IPS DF 19.7 (cell line): ENCODE measurements at regions not wholly inside any gene's neighbourhood (a gene's known extent, or its start where the extent isn't known, plus 50 kb on each side); places are given as distances from the start of the nearest gene placed in this dataset.
"Not testable (repeated sequence)": the region's sequence is repeated elsewhere in the genome, so short reads cannot be mapped to it uniquely, and the experiment has no call there.

Experiments
- DNase-seq: peaks from one replicate; pipeline ENCODE4 v3.0.0-alpha.2; 2013; ENCODE audit warnings: low read depth, low spot score

DNA sequence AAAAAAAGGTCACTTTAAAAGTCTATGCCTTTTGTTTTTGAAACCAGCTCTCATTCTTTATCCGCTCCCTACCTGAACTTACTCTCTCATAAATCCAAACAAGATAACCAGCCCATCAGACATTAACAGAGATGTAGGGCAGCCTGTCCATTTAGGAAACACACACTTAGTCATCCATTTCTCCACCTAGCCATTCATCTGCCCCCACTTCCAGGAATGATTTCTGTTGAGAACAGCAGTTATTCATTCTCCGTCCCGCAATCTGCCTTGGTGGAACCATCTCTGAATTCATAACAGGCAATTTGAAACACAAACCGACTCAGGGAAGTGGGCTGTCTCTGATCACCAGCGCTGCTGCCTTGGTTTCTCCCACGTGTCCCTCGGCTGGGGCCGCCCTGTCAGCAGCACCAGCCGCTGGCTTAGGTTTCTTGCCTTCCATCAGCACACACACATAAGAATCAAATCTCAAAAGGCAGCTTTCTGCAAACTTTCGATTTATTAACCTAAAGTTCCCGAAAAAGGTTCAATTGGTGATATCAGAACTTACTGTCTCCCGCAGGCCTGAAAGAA is 528.2 kb upstream of the NRP1 start:
- no peak for DNase-seq

- DNase-seq, result no peak
Measured at GRCh38 chr10:33861833-33862232, 527.4 kb upstream of the NRP1 start.

DNA sequence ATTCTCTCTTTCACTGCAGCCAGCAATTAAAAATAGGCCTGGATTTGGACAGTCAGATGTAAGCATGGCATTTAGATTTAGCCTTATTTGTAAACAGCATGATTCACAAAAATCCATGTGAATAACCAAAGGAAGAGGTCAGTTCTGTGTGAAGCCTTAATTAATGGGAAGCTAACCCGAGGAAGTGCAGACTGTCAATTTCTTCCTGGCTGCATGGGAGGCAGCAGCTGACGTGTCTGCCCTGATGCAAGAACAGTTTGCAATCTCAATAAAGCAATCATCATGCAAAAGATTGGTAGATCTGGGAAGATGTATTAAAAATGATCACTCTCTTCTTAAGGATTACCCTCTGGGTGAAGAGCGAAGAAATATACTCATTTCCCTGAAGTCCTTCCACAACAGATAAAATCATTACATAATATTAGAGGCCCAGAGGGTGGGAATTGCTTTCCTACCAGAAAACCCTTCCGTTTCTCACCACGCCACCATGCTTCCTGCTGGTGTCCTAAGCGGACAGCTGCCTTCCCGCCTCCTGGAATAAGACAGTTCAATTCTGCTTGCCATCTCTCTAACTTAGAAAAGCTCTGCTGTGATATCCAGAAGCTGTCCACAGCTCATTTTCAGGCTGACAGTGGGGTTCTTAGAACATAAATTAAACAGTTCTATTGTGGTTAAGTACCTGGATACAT is 526.7 kb upstream of the NRP1 start:
- no peak for DNase-seq

- no peak for DNase-seq
Measured at GRCh38 chr10:33860552-33860951, 526.1 kb upstream of the NRP1 start.

- DNase-seq, result no peak
Measured at GRCh38 chr10:33859319-33860022, 525.0 kb upstream of the NRP1 start.

GRCh38 chr10:33858326-33858725 is 523.9 kb upstream of the NRP1 start:
- no peak for DNase-seq

GRCh38 chr10:33853221-33853620 is 518.8 kb upstream of the NRP1 start:
- not testable (repeated sequence) for DNase-seq

- no peak for DNase-seq
Measured at GRCh38 chr10:33843379-33843778, 508.9 kb upstream of the NRP1 start.

DNA sequence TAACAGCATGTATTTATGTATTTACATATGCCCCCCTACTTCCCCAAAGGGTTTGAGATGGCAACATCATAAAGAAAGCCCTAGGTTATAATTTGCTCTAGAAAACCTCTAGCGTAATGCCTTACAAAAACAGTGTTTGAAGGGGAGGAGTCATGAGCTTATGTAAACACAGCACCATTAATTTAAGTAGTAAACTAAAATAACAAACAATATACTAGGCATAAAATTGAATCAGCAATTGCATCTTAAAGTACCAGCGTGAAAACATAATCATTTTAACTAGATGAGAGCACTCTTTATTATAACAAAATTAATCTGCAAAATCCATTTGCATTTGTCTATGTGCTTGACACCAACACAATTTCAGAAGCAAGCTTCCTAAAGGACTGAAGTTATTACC is 507.2 kb upstream of the NRP1 start:
- DNase-seq, result no peak

- no peak for DNase-seq
Measured at GRCh38 chr10:33838731-33839130, 504.3 kb upstream of the NRP1 start.

DNA sequence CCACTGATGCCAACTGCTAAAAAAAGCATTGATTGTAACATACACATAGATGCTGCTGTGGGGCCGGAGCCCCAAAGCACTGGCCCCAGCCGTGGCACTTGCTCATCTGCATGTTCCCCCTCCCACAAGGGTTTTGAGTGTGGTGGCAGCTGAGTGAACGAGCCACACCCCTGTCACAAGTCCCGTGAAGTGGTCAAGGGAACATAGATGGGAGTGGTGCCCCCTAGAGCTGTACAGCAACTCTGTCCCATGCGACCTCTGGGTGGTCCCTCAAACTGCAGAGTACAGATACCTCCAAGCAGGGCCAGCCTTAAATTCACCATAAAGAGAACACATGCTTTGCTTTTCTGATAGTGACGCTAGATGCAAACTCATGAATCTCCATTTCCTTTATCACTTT is 503.3 kb upstream of the NRP1 start:
- DNase-seq, result no peak

GRCh38 chr10:33835556-33835955 is 501.1 kb upstream of the NRP1 start:
- no peak for DNase-seq

- no peak for DNase-seq
Measured at GRCh38 chr10:33833566-33833965, 499.1 kb upstream of the NRP1 start.

GRCh38 chr10:33832124-33832787 is 497.8 kb upstream of the NRP1 start:
- no peak for DNase-seq

DNA sequence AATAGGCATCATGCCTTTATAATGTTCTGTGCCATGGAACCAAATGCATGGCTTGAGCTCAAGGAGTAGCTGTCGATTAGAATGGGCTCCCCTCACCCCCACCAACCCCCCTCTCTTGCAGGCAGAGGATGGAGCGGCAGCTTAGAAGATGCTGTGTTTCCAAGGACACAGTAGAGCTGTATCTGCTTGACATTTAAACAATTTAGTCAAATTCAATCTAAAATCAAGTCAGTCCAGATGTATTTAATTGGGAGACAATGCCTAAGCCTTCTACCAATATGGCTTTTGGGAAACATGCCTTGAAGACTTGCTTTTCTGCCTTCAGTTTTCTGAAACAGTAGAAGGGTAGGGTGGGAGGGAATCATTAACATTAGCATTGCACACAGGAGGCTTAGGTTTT is 497.1 kb upstream of the NRP1 start:
- no peak for DNase-seq

DNA sequence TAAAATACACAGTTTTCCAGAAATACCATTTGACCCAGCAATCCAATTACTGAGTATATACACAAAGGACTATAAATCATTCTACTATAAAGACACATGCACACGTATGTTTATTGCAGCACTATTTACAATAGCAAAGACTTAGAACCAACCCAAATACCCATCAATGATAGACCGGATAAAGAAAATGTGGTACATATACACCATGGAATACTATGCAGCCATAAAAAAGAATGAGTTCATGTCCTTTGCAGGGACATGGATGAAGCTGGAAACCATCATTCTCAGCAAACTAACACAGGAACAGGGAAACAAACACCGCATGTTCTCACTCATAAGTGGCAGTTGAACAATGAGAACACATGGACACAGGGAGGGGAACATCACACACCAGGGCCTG is 495.4 kb upstream of the NRP1 start:
- not testable (repeated sequence) for DNase-seq

DNA sequence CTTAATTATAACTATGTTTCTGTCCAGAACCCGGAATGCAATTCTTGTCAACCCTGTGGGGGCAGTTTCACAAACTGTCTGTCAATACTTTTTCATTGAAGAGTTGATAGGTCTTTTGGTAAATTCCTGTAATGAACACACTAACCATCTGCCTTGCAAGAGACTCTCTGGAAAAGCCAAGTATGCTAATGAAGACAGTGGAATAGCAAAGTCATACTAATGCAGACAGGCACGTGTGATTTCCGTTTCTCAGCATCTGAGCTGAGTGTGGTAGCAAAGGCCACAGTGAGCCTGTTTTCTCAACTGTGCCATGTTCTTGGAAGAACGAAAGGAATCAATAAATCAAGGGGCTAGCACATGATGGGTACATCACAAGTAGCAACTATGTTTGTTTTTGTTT is 494.1 kb upstream of the NRP1 start:
- DNase-seq, result no peak

DNA sequence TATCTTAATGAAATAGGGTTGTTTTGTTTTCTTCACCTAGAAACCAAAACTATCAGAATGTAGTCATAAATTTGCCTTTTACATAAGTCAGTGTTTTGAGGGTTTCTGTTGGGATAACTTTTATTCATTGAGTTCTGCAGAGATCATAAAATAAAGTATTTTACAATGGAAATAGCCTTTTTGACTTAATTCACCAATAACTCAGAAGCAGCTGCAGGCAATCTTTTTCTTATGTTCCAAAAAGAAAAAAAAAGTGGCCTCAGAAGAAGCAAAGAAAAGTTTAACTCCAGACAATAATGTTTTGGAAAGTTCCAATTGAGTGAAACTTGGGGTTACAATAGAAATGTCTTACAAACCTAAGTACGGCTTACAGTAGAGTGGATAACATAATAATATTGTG is 491.7 kb upstream of the NRP1 start:
- no peak for DNase-seq

GRCh38 chr10:33822774-33823173 is 488.3 kb upstream of the NRP1 start:
- DNase-seq, result no peak

DNA sequence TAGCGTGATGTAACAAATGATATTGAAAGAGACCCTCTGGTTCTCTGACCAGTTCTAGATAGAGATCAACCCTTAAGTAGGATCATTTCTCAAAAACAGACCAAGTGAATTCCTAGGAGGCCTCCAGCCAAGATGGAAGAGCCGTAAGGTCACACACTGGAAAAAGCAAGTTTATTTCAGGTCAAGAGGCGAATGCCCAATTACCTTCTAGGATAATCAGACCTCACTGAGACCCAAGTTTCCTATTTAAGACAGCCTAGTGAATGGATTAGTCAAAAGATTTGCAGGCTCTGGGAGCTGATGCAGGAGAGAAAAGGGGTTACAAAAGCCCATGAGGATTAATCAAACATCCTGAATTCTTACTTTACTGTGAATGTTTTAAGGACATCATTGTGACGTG is 486.1 kb upstream of the NRP1 start:
- DNase-seq, result no peak

- DNase-seq, result no peak
Measured at GRCh38 chr10:33819206-33819605, 484.7 kb upstream of the NRP1 start.

GRCh38 chr10:33818343-33818742 is 483.9 kb upstream of the NRP1 start:
- no peak for DNase-seq

DNA sequence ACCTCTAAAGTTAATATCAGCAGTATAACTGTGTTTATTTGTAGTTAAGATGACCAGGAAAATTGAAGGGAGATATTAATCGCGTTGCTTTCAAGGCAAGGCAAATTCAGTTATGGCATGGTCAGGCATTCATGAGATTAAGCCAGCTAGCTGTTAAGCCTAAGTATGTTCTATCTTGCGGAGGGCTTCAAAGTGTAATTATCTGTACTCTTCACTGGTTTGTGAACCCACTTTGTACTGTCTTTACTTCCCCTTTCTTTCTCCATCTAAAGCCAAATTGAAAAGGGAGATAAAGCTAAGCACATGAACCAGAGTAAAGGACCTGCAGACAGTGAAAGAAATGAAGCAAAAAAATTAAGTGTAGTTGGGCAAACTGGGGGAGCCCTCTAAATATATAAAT is 483.1 kb upstream of the NRP1 start:
- DNase-seq, result no peak
